HG03442 (cell line): ENCODE measurements at regions not wholly inside any gene's neighbourhood (a gene's known extent, or its start where the extent isn't known, plus 50 kb on each side); places are given as distances from the start of the nearest gene placed in this dataset.

ENCODE experiments used
- ATAC-seq: cut with Tn5 transposase; IDR thresholded peaks from one replicate; pipeline ENCODE4 v1.9.1; 2021; ENCODE audit warnings: mild to moderate bottlenecking, moderate library complexity; ENCODE audit not compliant: unreplicated experiment

DNA sequence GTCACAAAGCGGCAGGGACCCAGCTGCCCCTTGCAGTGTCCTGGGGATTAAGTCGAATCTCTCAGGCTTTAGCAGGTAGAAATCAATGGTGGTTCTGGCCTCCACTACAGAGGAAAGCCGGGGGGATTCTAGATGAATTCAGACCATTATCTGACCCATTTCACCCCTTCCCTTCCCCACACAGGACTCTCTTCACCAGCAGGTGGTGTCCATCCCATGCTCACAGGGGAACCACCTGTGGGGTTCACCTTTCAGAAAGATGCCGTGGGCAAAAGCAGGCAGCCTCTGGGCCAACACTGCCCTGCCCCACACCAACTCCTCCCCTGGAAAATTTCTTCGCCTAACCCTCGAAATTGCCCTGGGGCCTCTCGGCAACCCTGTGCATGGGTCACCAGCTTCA lies 123.8 kb upstream of the GGTLC1 start:
- ATAC-seq: no peak

- ATAC-seq: no peak
Observed at GRCh38 chr20:24111858-24112257, 123.3 kb upstream of the GGTLC1 start.

GRCh38 chr20:24109537-24109936 lies 121.0 kb upstream of the GGTLC1 start:
- ATAC-seq: no peak

DNA sequence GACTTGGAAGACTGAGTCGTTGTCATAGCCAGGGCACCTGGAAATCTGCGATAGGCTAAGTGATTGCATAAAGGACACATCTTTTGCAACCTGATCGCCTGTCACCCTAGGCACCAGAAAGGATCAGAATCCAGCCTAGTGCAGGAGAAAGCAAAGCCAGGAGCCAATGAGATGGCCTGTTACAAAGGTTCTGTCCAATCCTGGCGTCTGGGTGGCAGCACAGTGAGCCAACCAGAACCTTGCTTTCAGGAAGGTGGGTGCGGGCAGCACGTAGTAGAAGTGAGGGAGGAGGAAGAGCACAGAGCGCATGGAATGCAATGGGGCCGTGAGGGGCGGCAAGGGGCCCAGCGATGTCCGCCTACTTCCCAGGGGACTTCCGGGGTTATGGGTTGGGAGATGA lies 120.4 kb upstream of the GGTLC1 start:
- ATAC-seq: no peak

DNA sequence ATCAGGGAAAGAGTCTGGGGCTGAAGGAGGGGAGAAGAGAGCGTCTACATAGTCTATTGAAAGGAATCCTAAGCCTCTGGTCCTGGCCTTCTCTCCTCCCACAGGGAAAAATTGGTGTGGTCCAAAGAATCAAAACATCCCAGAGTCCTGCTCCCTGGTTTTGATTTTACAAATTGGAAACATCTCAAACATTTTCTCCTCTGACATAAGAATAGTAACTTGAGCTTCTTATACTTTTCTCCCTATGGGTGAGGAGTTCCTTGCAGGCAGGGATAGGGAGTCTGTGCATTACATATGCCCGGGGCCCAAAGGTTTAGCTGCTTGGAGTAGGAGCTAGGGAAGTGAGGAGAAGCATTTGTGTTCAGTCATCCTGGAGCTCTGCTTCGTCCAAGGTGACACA lies 120.0 kb upstream of the GGTLC1 start:
- ATAC-seq: no peak

DNA sequence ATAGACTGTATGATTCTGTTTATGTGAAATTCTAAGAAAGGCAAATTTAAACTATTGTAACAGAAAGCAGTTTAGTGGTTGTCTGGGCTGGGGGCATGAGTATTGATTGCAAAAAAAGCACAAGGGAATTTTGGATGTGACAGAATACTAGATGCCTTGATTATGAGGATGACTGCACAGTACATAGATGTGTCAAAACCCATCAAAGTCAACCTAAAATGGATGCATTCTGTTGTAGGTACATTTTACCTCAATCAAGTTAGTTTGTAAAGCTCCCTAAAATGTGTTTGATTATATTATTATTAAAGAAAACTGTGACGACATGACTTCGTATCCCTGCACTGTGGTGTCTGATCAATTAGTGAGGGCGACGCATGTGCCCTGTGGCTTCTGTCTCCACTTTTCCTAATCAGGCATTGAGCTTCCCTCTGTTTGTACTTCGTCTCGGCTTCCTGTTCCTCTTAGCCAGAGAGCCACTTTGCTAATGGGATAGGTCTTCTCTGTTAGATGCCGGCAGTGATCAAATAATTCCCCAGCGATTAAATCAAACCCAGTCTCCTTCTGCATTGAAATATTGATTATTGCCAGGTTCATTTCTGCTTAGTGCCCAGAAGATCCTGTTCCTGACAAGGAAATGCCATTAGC lies 118.3 kb upstream of the GGTLC1 start:
- no peak for ATAC-seq

GRCh38 chr20:24106150-24106800 lies 117.7 kb upstream of the GGTLC1 start:
- ATAC-seq: no peak

- no peak for ATAC-seq
Observed at GRCh38 chr20:24102749-24103333, 114.3 kb upstream of the GGTLC1 start.

- no peak for ATAC-seq
Observed at GRCh38 chr20:24102290-24102689, 113.7 kb upstream of the GGTLC1 start.

DNA sequence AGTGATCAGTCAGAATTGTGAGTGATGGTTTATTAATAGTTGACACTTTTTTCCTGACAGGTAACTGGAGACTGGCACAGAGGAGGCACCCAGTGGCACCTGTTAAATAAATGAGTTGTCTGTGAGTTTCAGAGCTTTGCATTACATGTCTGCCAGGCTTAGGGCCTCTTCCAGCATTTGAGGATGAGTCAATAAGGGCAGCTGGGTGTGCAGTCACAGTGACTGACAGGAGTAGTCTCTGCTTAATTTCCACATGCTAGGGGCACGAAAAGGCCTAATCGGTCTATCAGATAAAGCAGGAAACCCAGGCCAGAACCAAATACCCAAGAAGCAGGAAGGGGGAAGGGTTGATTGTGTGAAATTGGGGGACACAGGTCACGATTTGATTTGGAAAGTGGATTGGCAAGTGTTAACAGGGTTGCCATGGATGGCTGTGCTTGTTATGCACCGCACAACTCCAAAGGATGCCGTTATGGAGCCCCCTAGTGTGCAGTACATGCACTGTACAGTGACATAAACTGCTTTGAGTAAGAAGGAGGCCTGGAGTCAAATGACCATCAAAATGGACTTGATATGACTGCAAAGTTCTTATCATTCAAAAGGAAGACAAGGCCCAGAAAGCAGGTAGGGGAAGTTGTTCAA lies 111.9 kb upstream of the GGTLC1 start:
- ATAC-seq: peak; percentile 89

DNA sequence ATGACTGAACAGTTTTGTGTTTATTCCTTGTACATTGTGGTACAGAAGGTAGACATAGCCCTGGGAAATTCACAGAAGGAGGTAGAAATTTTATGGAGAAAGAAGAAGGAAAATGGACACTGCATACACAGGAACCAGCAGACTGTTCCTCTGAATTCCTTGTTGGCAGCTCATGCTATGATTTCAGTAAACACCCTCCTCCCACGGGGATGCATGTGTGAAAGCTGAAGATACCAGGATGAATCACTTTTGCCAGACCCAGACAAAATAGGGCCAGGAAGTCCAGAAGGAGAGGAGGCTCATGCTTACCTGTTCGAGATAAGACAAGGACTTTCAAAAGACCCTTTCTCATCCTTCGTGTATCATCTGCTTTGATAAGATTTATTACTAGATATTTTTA lies 110.3 kb upstream of the GGTLC1 start:
- ATAC-seq: no peak

DNA sequence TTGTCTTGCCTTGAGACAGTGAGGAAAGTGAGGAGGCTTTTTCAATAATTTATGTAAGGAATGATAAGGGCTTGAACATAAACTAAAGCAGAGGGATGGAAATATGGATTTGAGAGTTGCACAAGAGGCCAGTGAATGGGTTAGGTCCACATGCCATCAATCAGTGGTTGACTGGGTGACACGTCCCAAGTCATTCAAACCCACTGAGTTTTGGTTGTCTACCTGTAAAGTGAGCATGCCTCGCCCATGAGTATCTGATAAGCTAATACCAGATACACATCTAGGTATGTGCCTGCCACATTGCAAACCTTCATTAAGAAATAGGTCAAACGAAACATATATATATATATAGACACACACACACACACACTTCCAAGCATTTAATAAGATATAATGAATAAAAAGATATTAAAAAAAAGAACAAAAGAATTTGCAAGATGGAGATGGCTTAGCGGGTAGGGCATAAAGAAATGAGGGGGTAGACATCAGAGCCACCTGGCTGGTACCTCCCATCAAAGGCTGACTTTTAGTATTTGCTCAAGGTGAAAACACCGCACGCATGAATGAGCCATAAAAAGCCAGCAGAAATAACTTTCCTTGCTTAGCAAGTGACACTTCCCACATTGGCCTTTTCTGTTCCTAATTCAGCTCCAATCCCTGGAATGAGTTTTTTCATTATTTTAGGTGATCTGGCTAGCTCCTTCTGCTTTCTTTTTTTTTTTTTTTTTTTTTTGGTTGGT lies 109.1 kb upstream of the GGTLC1 start:
- ATAC-seq: no peak

DNA sequence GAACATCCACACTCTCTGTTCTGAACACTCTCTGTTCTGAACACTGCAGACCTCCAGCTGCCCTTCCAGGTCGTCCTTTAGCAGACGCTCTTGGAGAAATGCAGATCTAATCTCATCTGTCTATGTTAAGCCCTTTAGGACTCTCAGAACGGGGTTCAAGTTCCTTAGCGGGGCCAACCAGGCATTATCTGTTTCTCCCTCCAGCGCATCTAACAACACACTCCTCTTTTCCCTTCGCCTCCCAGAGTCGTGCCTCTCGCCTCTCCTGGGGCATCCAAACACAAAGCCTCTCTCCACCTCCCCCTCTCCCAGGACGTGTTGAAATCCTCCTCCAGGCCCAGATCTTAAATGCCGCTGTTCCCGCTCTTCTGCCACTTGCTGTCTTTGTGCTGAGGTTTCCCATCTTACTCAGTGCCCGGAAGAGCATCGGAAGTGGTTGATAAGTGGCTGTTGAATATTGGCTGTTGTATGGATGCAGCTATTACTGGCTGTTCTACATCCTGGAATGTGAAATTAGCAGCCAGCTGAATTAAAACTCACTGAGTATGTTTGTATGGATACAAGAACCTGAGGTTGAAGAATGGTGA lies 108.4 kb upstream of the GGTLC1 start:
- ATAC-seq: no peak

GRCh38 chr20:24096264-24096663 lies 107.7 kb upstream of the GGTLC1 start:
- no peak for ATAC-seq

- ATAC-seq: no peak
Observed at GRCh38 chr20:24095756-24096155, 107.2 kb upstream of the GGTLC1 start.

DNA sequence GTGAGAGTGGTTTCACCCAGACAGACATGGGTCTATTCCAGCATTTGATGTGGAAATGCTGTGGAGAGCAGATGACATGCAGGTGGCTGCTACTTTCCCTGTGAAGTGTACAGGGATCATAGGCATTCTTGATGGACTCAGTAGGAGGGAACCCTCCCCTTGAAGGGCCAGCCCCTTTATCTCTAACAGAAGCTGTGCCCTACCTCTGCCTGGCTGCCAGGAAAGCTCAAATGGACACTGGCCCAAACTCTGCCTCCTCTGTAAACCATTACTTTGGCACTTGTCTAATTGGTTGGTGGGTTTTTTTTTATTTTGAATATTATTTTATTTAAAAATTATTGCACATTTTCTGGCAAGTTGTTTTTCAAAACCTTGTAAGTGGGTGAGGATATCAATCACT lies 106.7 kb upstream of the GGTLC1 start:
- ATAC-seq: no peak

DNA sequence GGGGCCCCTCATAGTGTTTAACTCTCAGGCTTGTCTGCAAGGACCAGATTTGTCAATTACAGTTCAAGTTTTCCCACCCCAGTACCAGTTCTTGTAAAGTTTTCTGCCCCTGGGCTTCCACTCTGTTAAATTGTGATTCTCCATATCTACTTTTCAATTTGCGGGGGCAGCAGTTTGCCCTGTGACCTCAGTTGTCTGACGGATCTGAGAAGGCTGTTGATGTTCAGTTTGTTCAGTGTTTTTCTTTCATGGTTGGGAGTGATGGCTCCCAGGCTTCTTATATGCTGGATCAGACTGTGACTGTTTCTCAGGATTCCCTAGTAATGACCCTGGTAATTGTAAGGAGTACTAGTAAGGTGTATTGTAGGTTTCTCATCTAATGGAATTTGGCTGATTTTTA lies 101.0 kb upstream of the GGTLC1 start:
- no peak for ATAC-seq

DNA sequence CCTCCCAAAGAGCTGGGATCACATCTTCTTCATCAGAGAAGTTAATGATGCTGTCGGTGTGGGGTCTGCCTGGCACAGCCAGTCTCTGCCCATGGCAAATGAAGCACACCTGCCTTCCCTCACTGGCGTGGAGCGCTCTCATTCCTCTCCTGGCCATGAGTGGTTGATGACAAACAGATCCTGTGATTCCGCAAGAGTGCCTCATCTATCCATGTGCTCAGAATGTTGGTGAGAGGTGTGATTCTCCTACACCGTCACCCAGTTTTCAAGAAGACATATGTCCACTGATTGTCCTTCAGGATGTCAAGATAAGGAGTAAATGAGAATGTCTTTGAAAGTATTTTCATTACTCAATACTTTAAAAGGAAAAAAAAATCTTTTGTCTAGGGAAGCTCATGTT lies 97.5 kb upstream of the GGTLC1 start:
- ATAC-seq: no peak

- ATAC-seq: no peak
Observed at GRCh38 chr20:24084281-24084680, 95.7 kb upstream of the GGTLC1 start.

GRCh38 chr20:24081077-24081476 lies 92.5 kb upstream of the GGTLC1 start:
- no peak for ATAC-seq
